Activated CD4-positive, alpha-beta T cell treated with anti-CD3 and anti-CD28 coated beads, Interleukin-2, amount 50 U/mL, for 24 hours (primary cell): ENCODE measurements at regions not wholly inside any gene's neighbourhood (a gene's known extent, or its start where the extent isn't known, plus 50 kb on each side); places are given as distances from the start of the nearest gene placed in this dataset.
"Not testable (repeated sequence)": the region's sequence is repeated elsewhere in the genome, so short reads cannot be mapped to it uniquely, and the experiment has no call there.

Experiments used
- DNase-seq, 2 donors: peaks; one replicate each; pipeline ENCODE4 v3.0.0-alpha.2; 2020; ENCODE audit warnings: low read depth in 1 of 2, low spot score in 1 of 2

GRCh38 chr7:65613644-65614289 is 240.1 kb downstream of the ZNF92 start:
- not testable (repeated sequence) for DNase-seq

DNA sequence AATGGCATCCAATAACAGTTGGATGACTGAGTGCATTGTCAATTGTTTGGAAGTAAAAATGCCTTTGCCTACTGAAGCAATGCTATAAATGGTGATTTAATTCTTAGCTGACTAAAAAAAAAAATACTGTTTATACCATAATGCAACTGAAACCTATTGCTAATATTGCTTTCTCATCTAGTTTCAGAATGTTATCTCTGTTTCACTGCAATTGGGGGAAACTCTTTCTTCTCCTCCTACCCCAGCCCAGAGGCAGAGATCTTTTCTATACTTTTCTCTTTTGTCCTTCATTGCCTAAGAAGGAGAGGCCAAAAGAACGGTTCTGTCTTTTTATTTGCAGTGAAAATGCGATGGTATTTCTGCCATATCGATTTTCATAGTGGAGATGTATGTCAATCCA is 242.5 kb downstream of the ZNF92 start:
- not testable (repeated sequence) for DNase-seq

DNA sequence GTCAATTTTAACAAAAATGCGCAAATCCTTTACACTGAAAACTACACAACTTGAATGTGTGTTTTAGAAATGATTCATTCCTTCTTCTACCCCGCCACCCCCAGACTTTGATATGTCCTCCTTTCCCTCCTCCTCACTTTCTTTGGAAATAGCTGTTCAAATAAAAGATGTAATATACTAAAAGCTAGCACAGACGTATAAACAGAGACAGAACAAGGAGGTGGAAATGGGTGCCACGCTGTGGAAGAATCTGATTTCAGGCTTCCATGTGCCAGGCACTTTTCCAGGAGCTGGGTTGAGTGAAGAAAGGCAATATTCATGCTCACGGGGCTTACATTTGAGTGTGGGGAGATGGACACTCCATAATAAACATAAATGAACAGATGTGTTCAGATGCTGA is 246.6 kb downstream of the ZNF92 start:
- not testable (repeated sequence) for DNase-seq

GRCh38 chr7:65621580-65622201 is 248.0 kb downstream of the ZNF92 start:
- peak in 1 of 2 donors; percentile 4 for DNase-seq

GRCh38 chr7:65631236-65631635 is 241.6 kb upstream of the VKORC1L1 start:
- DNase-seq: not testable (repeated sequence)

DNA sequence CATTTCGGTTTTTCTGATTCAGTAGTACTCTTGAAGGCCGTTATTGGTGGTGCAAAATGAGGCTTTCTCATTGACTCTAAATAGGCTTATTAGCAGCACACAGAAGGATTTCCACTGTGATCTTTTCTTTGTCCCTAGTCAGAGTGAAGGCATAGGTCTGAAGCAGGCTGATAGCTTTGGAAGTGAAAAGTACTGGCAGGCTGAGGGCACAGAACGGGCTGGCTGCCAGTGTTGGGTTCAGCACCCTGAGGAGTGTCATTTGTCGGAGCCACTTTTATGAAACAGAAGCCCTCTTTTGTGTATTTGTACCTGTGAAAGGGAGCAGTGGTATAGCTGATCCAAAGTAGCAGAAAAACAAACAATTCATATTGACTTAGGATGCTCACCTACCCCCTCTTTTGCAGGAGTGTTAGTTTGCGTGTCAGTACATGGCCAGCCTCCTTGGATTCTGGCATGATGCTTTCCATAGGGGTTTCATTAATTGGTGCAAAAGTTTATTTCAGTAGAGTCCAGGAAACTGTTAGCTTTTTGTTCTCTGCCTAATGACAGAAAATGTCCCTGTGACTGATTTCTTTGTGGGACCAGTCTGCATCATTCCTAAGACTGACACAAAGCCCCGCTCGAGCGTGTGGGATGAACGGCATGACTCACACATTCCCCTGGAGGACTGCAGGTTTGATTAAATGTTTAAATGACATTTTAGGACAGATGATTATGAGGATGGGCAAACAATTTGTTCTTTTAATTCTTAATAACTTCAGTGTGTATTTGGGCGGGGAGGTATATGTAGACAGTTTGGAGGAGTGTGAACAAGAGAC is 239.1 kb upstream of the VKORC1L1 start:
- not testable (repeated sequence) for DNase-seq

DNA sequence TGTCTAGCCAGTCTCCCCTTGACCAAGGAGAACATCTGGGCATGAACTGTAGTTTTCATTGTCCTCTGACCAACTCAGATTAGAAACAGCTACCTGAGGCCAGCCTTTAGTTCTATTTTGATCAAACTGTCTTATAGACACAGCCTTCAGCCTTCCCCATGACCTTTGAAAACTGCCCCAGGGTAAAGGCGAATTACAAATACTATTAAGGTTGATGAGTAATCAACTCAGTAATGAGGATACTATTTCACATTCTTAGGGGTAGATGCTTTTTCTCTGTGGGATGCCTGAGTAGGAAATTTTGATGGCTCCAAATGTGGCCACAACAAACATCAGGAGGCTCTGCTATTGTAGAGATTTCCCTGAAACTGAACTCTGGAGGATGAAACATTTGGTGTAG is 234.0 kb upstream of the VKORC1L1 start:
- DNase-seq: not testable (repeated sequence)

GRCh38 chr7:65639717-65640116 is 233.2 kb upstream of the VKORC1L1 start:
- DNase-seq: not testable (repeated sequence)

- not testable (repeated sequence) for DNase-seq
These were observed 229.4 kb upstream of the VKORC1L1 start for GRCh38 chr7:65643498-65643897.

GRCh38 chr7:65647153-65647964 is 225.5 kb upstream of the VKORC1L1 start:
- DNase-seq: not testable (repeated sequence)

DNA sequence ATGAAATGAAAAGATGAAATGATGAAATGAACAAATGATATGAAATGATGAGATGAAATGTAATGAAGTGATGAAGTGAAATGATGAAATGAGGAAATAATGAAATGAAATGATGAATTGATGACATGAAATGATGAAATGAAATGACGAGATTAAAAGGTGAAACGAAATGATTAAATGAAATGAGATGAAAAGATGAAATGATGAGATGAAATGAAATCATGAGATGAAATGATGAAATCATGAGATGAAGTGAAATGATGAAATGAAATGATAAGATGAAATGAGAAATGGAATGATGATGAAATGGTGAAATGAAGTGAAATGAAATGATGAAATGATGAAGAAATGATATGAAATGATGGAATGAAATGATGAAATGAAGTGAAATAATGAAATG is 221.7 kb upstream of the VKORC1L1 start:
- DNase-seq: not testable (repeated sequence)

- not testable (repeated sequence) for DNase-seq
These were observed 220.9 kb upstream of the VKORC1L1 start for GRCh38 chr7:65651826-65652592.

DNA sequence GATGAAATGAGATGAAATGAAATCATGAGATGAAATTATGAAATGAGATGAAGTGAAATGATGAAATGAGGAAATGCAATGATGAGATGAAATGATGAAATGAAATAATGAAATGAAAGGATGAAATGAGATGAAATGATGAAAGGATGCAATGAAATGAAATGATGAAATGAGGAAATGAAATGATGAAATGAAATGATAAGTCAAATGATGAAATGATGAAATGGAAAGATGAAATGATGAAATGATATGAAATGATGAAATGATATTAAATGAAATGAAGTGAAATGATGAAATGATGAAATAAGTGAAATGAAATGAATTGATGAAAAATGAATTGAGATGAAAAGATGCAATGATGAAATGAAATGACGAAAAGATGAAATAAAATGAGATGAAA is 220.2 kb upstream of the VKORC1L1 start:
- DNase-seq: not testable (repeated sequence)

- DNase-seq: not testable (repeated sequence)
These were observed 216.2 kb upstream of the VKORC1L1 start for GRCh38 chr7:65656494-65657188.

- DNase-seq: not testable (repeated sequence)
These were observed 189.5 kb upstream of the VKORC1L1 start for GRCh38 chr7:65683362-65683761.

DNA sequence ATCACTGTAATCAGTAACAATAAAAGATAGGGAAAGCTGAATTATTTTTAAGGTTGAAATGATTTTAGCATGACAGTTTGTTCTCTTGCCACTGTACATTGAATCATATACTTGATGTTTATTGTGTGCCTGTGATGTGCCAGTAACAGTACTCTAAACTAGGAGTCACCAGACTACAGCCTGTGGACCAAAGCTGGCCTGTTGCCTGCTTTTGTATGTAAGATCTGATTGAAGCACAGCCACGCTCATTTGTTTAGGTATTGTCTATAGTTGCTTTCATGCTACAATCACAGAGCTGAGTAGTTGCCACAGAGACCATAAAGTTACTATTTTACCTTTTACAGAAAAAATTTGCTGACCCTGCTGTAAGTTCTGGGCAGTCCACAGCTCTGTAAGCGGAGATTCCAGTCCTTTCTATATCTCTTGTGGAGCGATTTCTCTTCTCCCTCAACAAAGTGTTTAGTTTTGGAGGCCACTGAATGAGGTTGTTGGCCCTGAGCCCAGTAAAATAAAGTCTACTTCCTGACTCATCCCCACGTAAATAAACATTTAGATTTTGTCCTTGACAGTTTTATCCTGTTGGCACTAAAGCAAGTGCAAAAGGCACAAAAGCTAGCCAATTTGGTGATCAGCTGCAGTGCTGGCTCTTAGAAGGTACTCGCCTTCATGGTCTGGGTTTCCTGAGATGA is 173.7 kb upstream of the VKORC1L1 start:
- DNase-seq: not testable (repeated sequence)

DNA sequence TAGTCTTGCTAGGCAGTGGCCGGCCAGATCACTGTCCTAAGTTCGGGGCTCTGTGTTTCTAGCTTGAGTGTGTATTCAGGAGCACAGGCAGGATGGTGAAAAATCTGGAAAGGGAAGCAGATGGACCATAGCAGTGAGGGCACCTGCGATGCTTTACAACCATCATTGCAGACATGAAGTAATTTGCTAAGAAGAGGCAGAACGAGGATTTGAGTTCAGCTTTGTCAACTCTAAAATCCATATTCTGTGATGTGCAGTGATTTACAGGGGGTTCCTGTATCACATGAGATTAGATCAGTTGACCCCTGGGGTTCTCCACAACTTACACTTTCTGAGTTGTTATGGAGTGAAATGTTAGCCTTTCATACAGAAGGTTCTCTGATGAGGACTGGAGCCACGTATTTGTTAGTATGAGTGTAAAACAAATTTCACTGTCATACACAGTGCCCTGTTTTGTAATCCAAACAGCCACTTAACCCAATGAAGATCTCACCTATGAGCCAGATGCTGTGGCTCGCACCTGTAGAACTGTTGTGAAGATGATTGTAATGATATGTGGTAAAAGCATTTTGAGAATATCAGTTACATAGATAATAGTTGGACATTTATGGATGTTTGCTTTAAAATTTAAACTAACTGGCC is 173.0 kb upstream of the VKORC1L1 start:
- not testable (repeated sequence) for DNase-seq

- not testable (repeated sequence) for DNase-seq
These were observed 153.6 kb upstream of the VKORC1L1 start for GRCh38 chr7:65719123-65719798.
